B cell (primary cell): ENCODE measurements at regions not wholly inside any gene's neighbourhood (a gene's known extent, or its start where the extent isn't known, plus 50 kb on each side); places are given as distances from the start of the nearest gene placed in this dataset.
A peak's percentile ranks its signal among the peaks of the same experiment; 100 is the strongest.

Experiments
- ATAC-seq: fragments of 200-7000 bp; cut with Tn5 transposase; one replicate; pipeline ENCODE4 v1.10.0; 2021; ENCODE audit warnings: low read depth, mild to moderate bottlenecking, moderate number of reproducible peaks, moderate library complexity
- CTCF ChIA-PET: fragments of 350-600 bp; sonication (Branson Sonifier 250); formaldehyde crosslinking; loops from one replicate; lab custom pipeline; 2021; ENCODE audit warnings: antibody characterized with exemption, inconsistent platforms; lab: Charles Lee
- POLR2A ChIA-PET: fragments of 350-600 bp; sonication (Branson Sonifier 250); formaldehyde crosslinking; loops from one replicate; lab custom pipeline; 2021; ENCODE audit warnings: antibody characterized with exemption; lab: Charles Lee
- DNase-seq: peaks from one replicate; pipeline ENCODE4 v3.0.0; 2013
- H2AFZ ChIP-seq: 2 replicates; pipeline ENCODE4 v1.6.1; 2012; ENCODE audit warnings: mild to moderate bottlenecking, low read depth, low read length; ENCODE audit not compliant: insufficient read depth, poor library complexity, severe bottlenecking
- H3K27ac ChIP-seq, 2 donors: 1 replicate in 1 of 2; 2 replicates in 1 of 2; pipeline ENCODE4 v1.5.1; 2012 to 2013; ENCODE audit warnings: low read length in 2 of 2, mild to moderate bottlenecking in 2 of 2, moderate library complexity in 1 of 2
- H3K27me3 ChIP-seq, 4 experiments: fragments of 200-600 bp in 1 of 4; sonication (generic) in 1 of 4; replicated peaks in 1 of 4; 1 replicate in 2 of 4; 2 replicates in 2 of 4; pipeline versions ENCODE4 v1.6.1 to v1.7.0; 2013 to 2016; ENCODE audit warnings: low read length in 3 of 4, mild to moderate bottlenecking in 2 of 4, mixed read lengths in 1 of 4, moderate library complexity in 1 of 4; ENCODE audit not compliant: insufficient read depth in 4 of 4, control insufficient read depth in 3 of 4; ENCODE audit errors: control extremely low read depth in 1 of 4
- H3K36me3 ChIP-seq, 2 experiments: replicated peaks in 1 of 2; 1 replicate in 1 of 2; 2 replicates in 1 of 2; pipeline versions ENCODE4 v1.6.1 to v1.7.1; 2013; ENCODE audit warnings: low read length in 1 of 2; ENCODE audit not compliant: insufficient read depth in 2 of 2, control insufficient read depth in 1 of 2; ENCODE audit errors: control extremely low read depth in 1 of 2, extremely low read depth in 1 of 2
- H3K4me1 ChIP-seq, 2 donors: fragments of 200-600 bp in 1 of 2; sonication (generic) in 1 of 2; 1 replicate in 1 of 2; 2 replicates in 1 of 2; pipeline versions ENCODE4 v1.5.1 to v1.6.1; 2013 to 2017; ENCODE audit warnings: low read length in 2 of 2; ENCODE audit not compliant: control insufficient read depth in 2 of 2, insufficient read depth in 2 of 2
- H3K4me2 ChIP-seq: replicated peaks from 2 replicates; pipeline ENCODE3; 2012; ENCODE audit warnings: mild to moderate bottlenecking, low read depth, low read length; ENCODE audit not compliant: poor library complexity, severe bottlenecking
- H3K4me3 ChIP-seq, 5 experiments: fragments of 200-600 bp in 1 of 5; sonication (generic) in 1 of 5; 1 replicate in 3 of 5; 2 replicates in 2 of 5; pipeline versions ENCODE4 v1.5.1 to v1.7.0; 2011 to 2016; ENCODE audit warnings: low read length in 4 of 5, mild to moderate bottlenecking in 4 of 5, low read depth in 2 of 5, control low read depth in 1 of 5, moderate library complexity in 1 of 5; ENCODE audit not compliant: insufficient read depth in 1 of 5; ENCODE audit errors: control extremely low read depth in 1 of 5, extremely low read depth in 1 of 5
- H3K79me2 ChIP-seq: fragments of 200-600 bp; sonication (generic); one replicate; pipeline ENCODE4 v1.6.0; 2016; ENCODE audit warnings: low read length; ENCODE audit not compliant: control insufficient read depth, insufficient read depth
- H3K9ac ChIP-seq: fragments of 200-600 bp; sonication (generic); 2 replicates; pipeline ENCODE4 v1.6.1; 2017; ENCODE audit warnings: mild to moderate bottlenecking, low read length, moderate library complexity
- H3K9me3 ChIP-seq, 3 donors: one replicate each; pipeline versions ENCODE4 v1.6.1 to v1.7.1; 2013; ENCODE audit warnings: low read length in 2 of 3; ENCODE audit not compliant: control insufficient read depth in 2 of 3, insufficient read depth in 1 of 3; ENCODE audit errors: control extremely low read depth in 1 of 3
- H4K20me1 ChIP-seq: 2 replicates; pipeline ENCODE4 v1.6.0; 2012; ENCODE audit warnings: mild to moderate bottlenecking, low read length; ENCODE audit not compliant: insufficient read depth, control insufficient read depth, poor library complexity, severe bottlenecking
- H3K27ac Mint-ChIP-seq: one replicate; pipeline ENCODE4 v1.8.0; 2021; ENCODE audit warnings: mixed read lengths
- H3K27me3 Mint-ChIP-seq: one replicate; pipeline ENCODE4 v1.8.0; 2021; ENCODE audit warnings: mixed read lengths
- H3K4me1 Mint-ChIP-seq: one replicate; pipeline ENCODE4 v1.8.0; 2021; ENCODE audit warnings: mixed read lengths
- H3K4me3 Mint-ChIP-seq: one replicate; pipeline ENCODE4 v1.8.0; 2021; ENCODE audit warnings: mixed read lengths
- H3K9me3 Mint-ChIP-seq: one replicate; pipeline ENCODE4 v1.8.0; 2022; ENCODE audit warnings: mixed read lengths; ENCODE audit not compliant: insufficient read depth
- EZH2 ChIP-seq: IDR thresholded peaks from 2 replicates; pipeline ENCODE4 v1.6.1; 2012; ENCODE audit warnings: borderline replicate concordance, low read depth, mild to moderate bottlenecking, moderate library complexity, low read length; ENCODE audit not compliant: insufficient read depth, poor library complexity, severe bottlenecking
- WGBS: methylation state at CpG from one replicate; pipeline ENCODE4 v1.1.5; 2013; ENCODE audit warnings: missing lambda C conversion rate; ENCODE audit not compliant: insufficient coverage; 5-methylcytosine and 5-hydroxymethylcytosine counted together
- intact Hi-C: fragments of 100-400 bp; cut with micrococcal nuclease; formaldehyde crosslinking; loops from one replicate; pipeline ENCODE4 v1.10.0; 2022
- TF ChIP-seq, protein P1 (sequence below): fragments of 200-600 bp; IDR thresholded peaks from one replicate; pipeline ENCODE4 v1.8.0; 2022; ENCODE audit warnings: antibody characterized with exemption, mild to moderate bottlenecking

- no peak overlapping the region for H3K4me3 Mint-ChIP-seq
- 100% methylated on average over 1 of the region's 3 CpGs for WGBS
Observed at GRCh38 chr7:104264285-104264684, 56.5 kb upstream of the ORC5 start.

DNA sequence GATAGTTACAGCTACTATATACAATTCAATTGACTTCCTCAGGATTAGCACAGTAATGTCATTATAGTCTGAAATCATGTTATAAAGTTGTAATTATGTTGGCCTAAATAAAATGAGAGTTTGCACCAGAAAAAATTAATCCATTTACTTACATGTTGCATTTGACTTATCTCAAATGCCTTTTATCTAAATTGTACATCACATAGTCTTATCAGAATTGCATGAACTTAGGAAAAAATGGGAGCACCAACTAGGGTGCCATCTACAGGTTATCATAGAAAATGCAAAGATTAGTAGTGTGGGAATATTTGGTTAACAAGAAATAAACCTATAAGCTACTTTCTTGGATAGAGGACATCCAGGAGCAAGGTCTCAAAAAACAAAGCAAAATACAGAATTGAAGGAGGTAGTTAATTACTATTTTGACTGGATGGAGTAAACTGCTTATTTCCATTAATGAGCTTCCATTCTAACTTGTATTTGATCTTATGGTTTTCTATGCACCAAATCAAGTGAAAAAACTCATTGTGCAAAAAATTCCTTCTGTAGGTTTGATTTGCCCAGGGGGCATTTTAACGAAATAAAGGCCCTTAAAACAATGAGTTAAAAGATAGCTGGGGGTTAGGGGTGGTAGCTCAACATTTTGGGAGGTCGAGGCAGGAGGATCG, 60.0 kb upstream of the ORC5 start:
- H2AFZ ChIP-seq: no peak overlapping the region
- Mint-ChIP-seq H3K27me3 (peaks cover 9% of the 10 kb centered on the region), H3K9me3 (peaks cover 6% of the 10 kb centered on the region), H3K4me1 (no peaks in the 10 kb centered on the region), H3K27ac (no peak overlapping the region), H3K4me3 (no peak overlapping the region)
- ATAC-seq: no peak
- no peaks in the 10 kb centered on the region for H3K27me3 ChIP-seq
- H4K20me1 ChIP-seq: no peaks in the 10 kb centered on the region
- POLR2A ChIA-PET: no interaction called here
- WGBS: no CpG with 5 or more reads among the region's 3 CpGs
- H3K9me3 ChIP-seq: peaks cover 0 to 9% (median 0%) of the 10 kb centered on the region in 3 donors
- no peak overlapping the region for H3K27ac ChIP-seq
- no peaks in the 10 kb centered on the region for H3K79me2 ChIP-seq
- no peak overlapping the region for H3K9ac ChIP-seq
- no peak overlapping the region for H3K4me3 ChIP-seq
- no peaks in the 10 kb centered on the region for H3K4me1 ChIP-seq
- DNase-seq: no peak
- no peak overlapping the region for H3K4me2 ChIP-seq
- intact Hi-C loops: no loop called here
- CTCF ChIA-PET: interaction anchor here (0.5 to 1.3 kb wide), 2 partner anchors 36 to 689 kb away, joined by 3 to 6 read pairs; no protein-coding TSS in a partner anchor
- no peaks in the 10 kb centered on the region for H3K36me3 ChIP-seq
- no peak for TF ChIP-seq EZH2
- TF ChIP-seq, protein P1, sequence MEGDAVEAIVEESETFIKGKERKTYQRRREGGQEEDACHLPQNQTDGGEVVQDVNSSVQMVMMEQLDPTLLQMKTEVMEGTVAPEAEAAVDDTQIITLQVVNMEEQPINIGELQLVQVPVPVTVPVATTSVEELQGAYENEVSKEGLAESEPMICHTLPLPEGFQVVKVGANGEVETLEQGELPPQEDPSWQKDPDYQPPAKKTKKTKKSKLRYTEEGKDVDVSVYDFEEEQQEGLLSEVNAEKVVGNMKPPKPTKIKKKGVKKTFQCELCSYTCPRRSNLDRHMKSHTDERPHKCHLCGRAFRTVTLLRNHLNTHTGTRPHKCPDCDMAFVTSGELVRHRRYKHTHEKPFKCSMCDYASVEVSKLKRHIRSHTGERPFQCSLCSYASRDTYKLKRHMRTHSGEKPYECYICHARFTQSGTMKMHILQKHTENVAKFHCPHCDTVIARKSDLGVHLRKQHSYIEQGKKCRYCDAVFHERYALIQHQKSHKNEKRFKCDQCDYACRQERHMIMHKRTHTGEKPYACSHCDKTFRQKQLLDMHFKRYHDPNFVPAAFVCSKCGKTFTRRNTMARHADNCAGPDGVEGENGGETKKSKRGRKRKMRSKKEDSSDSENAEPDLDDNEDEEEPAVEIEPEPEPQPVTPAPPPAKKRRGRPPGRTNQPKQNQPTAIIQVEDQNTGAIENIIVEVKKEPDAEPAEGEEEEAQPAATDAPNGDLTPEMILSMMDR: peak; percentile 15

More at GRCh38 chr7:104264285-104264684, 56.5 kb upstream of the ORC5 start:
- Histone ChIP-seq H3K36me3 (no peaks in the 10 kb centered on the region), H3K27ac (no peak overlapping the region), H3K9me3 (peaks cover 0 to 9% (median 0%) of the 10 kb centered on the region in 3 donors), H4K20me1 (no peaks in the 10 kb centered on the region), H3K4me1 (no peaks in the 10 kb centered on the region), H3K9ac (no peak overlapping the region), H3K4me2 (no peak overlapping the region), H3K4me3 (no peak overlapping the region), H3K79me2 (no peaks in the 10 kb centered on the region), H3K27me3 (no peaks in the 10 kb centered on the region), H2AFZ (no peak overlapping the region)
- ATAC-seq (no peak), DNase-seq (no peak)
- ChIA-PET CTCF (interaction anchor here (0.8 kb wide), 1 partner anchor 24 kb away, joined by 4 read pairs; no protein-coding TSS in a partner anchor), POLR2A (no interaction called here)
- Mint-ChIP-seq H3K9me3 (peaks cover 6% of the 10 kb centered on the region), H3K4me1 (no peaks in the 10 kb centered on the region), H3K27me3 (peaks cover 19% of the 10 kb centered on the region), H3K27ac (no peak overlapping the region)
- intact Hi-C loops: no loop called here
- no peak for TF ChIP-seq EZH2
- TF ChIP-seq, protein P1: no peak
